GM18520 (cell line): ENCODE measurements at regions not wholly inside any gene's neighbourhood (a gene's known extent, or its start where the extent isn't known, plus 50 kb on each side); places are given as distances from the start of the nearest gene placed in this dataset.
A peak's percentile ranks its signal among the peaks of the same experiment; 100 is the strongest.
"Not testable (repeated sequence)": the region's sequence is repeated elsewhere in the genome, so short reads cannot be mapped to it uniquely, and the experiment has no call there.

Source experiments
- ATAC-seq: cut with Tn5 transposase; IDR thresholded peaks from one replicate; pipeline ENCODE4 v1.9.1; 2021; ENCODE audit not compliant: unreplicated experiment

GRCh38 chr6:26257272-26257671, 107.7 kb upstream of the BTN3A2 start:
- ATAC-seq = no peak

DNA sequence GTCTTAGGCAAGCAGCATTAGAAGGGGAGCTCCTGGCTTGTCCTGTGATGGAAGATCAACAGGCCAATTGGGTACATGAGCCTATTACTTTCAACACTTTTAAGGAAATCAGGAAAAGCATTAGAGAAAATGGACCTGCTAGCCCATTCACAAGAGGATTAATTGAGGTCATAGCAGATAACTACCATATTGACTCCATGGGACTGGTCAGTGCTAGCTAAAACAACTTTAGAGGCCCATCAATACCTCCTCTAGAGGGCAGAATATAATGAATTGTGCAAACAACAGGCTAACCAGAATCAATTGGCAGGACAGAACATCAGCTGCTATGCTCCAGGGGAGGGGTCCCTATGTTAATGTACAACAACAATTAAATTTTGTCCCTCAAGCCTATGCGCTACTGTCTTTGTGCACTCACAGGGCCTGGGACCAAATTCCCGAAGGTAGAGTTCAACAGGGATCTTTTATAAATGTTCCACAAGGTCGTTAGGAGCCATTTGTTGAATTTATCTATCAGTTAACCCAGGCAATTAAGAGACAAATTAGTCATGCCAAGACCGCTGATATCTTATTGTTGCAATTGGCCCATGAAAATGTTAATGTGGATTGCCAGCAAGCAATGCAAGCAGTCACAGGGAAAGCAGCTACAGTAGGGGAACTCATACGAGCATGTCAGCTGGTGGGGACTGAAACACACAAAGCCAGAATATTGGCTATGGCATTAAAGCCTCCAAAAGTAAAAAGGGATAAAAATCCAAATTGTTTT, 106.6 kb upstream of the BTN3A2 start:
- no peak for ATAC-seq

- ATAC-seq = no peak
Measured at GRCh38 chr6:26260110-26260637, 104.8 kb upstream of the BTN3A2 start.

- no peak for ATAC-seq
Measured at GRCh38 chr6:26260725-26261490, 104.1 kb upstream of the BTN3A2 start.

DNA sequence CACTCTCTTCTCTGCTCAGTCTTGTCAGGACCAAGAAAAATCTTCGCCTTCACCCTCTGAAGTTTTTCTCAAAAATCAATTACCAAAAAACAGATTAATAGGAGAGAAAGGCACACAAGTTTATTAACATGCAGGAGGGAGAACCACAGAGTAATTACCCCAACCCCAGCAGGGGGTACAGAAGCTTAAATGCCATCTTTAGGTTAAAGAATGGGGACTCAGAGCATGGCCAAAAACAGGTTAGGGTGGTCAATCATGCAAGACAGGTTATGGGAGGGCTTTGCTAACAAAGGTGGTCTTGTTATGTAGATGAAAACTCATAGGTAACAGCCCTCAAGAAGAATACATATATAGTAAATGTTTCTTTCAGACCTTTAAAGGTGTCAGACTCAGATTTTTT, 100.5 kb upstream of the BTN3A2 start:
- no peak for ATAC-seq

GRCh38 chr6:26267083-26267589, 97.9 kb upstream of the BTN3A2 start:
- ATAC-seq = no peak

DNA sequence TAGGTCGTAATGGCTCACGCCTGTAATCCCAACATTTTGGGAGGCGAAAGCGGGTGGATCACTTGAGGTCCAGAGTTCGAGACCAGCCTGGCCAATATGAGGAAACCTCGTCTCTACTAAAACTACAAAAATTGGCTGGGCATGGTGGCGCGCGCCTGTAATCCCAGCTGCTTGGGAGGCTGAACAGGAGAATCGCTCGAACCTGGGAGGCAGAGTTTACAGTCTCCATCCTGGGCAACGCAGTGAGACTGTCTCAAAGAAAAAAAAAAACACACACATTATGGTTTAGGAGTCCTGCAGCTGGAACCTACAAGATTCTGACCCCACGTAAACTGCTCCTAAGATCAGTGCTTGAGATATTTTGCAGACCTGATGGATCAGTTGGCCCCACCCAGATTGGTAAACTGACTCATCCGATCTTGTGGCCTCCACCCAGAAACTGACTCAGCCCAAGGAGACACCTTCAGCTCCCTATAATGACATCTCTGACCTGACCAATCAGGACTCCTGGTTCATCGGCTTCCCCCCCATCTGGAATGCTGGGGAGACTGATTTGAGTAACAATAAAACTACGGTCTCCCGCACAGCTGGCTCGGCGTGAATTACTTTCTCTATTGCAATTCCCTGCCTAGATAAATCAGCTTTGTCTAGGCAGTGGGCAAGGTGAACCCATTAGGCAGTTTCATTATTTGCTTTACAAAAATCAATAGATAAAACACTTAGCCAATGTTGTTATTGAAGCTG, 96.2 kb upstream of the BTN3A2 start:
- no peak for ATAC-seq

GRCh38 chr6:26269531-26270485, 95.2 kb upstream of the BTN3A2 start:
- no peak for ATAC-seq

- ATAC-seq = no peak
Measured at GRCh38 chr6:26270486-26270861, 94.5 kb upstream of the BTN3A2 start.

GRCh38 chr6:26270903-26271667, 93.9 kb upstream of the BTN3A2 start:
- peak; percentile 24 for ATAC-seq

DNA sequence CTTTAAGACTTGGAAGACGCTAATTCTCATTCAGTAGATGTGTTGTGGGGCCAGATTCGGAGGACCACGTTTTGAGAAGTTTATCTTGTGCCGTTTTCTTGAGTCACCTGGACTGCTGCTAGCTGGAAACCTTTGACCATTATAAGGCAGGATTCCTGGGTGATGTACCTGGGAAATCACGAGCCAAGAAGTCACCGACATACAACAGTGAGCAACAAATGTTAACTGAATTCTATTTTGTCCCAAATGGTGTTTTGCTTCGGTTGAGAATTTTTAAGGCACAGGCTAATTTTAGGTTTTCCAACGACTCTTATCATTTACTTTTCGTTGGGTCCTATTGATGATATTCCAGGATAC, 93.4 kb upstream of the BTN3A2 start:
- no peak for ATAC-seq

DNA sequence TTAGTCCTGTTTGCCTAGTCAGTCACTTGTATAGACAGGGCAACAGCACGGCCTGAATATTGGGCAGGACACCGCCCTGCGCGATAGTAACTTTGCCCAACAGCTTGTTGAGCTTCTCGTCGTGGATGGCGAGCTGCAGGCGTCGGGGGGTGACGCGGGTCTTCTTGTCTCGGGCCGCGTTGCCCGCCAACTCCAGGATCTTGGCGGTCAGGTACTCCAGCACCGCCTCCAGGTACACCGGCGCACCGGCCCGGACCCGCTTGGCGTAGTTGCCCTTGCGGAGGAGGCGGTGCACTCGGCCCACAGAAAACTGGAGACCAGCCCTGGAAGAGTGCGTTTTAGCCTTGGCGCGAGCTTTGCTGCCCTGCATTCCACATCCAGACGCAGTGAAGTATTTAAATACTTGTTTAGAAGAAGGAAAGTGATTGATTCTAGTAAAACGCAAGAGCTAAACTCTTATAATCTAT, 92.8 kb upstream of the BTN3A2 start:
- peak; percentile 12 for ATAC-seq

- ATAC-seq = no peak
Measured at GRCh38 chr6:26273673-26274588, 91.1 kb upstream of the BTN3A2 start.

DNA sequence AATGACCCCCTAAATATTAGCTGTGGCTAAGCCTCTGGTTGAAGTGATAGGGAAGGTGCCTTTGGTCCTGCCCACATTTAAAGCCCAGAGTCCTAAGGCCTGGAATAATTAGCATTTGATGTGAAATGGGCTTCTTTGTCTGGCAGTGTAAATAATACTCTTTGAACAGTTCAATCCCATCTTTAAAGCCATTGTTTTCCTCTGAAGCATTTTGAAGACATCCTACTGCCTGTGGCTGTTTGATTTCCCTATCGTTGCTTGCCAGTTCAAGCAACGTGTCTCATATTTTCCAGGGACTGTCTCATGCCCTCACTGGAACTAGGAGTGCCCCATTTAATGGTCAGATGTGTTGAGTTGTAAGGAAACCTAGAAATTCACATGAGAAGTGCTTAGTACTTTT, 89.3 kb upstream of the BTN3A2 start:
- no peak for ATAC-seq

GRCh38 chr6:26276841-26277648, 88.0 kb upstream of the BTN3A2 start:
- ATAC-seq = no peak

DNA sequence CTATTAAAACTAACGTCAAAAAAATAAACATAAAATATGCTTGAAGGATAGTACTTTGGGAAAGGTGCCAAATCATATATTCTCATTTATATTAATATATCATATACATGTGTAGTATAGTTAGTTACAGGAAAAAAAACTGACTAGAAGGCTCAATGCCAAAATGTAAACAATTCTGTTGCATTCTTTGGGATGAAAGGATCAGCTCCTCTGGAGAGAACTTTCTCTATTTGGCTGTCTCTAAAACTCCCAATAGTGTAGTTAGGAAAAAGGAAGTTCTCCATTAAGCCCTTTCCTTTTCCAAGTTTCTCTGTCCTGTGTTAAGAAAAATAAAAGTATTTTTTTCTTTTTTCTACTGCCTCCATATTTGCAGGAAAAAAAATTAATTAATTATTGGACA, 86.5 kb upstream of the BTN3A2 start:
- no peak for ATAC-seq

DNA sequence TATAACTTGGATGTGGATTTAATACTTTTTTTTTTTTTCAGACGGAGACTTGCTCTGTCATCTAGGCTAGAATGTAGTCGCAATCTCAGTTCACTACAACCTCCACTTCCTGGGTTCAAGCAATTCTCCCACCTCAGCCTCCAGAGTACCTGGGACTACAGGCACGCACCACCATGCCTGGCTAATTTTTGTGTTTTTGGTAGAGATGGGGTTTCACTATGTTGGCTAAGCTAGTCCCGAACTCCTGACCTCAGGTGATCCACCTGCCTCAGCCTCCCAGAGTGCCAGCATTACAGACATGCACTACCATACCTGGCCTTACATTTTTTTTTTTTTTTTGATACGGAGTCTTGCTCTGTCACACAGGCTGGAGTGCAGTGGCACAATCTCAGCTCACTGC, 85.6 kb upstream of the BTN3A2 start:
- not testable (repeated sequence) for ATAC-seq

GRCh38 chr6:26280407-26280806, 84.6 kb upstream of the BTN3A2 start:
- ATAC-seq = no peak
